Trophoblast cell (in vitro differentiated cells and primary cell): ENCODE measurements at regions not wholly inside any gene's neighbourhood (a gene's known extent, or its start where the extent isn't known, plus 50 kb on each side); places are given as distances from the start of the nearest gene placed in this dataset.

Experiments
- DNase-seq, 2 donors: peaks; one replicate each; pipeline ENCODE4 v3.0.0-alpha.2; 2016
- H2AFZ ChIP-seq: 2 replicates; pipeline ENCODE4 v1.6.1; 2013; ENCODE audit warnings: low read length, moderate library complexity, mild to moderate bottlenecking; ENCODE audit not compliant: insufficient read depth, poor library complexity
- H2AK5ac ChIP-seq: 2 replicates; pipeline ENCODE4 v1.6.1; 2013; ENCODE audit warnings: mild to moderate bottlenecking, low read length
- H2BK120ac ChIP-seq: 2 replicates; pipeline ENCODE4 v1.6.1; 2013; ENCODE audit warnings: low read length, mild to moderate bottlenecking, moderate library complexity; ENCODE audit not compliant: insufficient read depth, poor library complexity
- H2BK12ac ChIP-seq: 2 replicates; pipeline ENCODE4 v1.6.1; 2013; ENCODE audit warnings: mild to moderate bottlenecking, low read length, moderate library complexity
- H2BK5ac ChIP-seq: 2 replicates; pipeline ENCODE4 v1.6.1; 2013; ENCODE audit warnings: low read length, low read depth, moderate library complexity, mild to moderate bottlenecking; ENCODE audit not compliant: poor library complexity
- H3K14ac ChIP-seq: 2 replicates; pipeline ENCODE4 v1.6.1; 2013; ENCODE audit warnings: mild to moderate bottlenecking, low read length
- H3K18ac ChIP-seq: 2 replicates; pipeline ENCODE4 v1.6.1; 2013; ENCODE audit warnings: mild to moderate bottlenecking, low read length
- H3K23ac ChIP-seq: 2 replicates; pipeline ENCODE4 v1.6.1; 2013; ENCODE audit warnings: low read length
- H3K27ac ChIP-seq: 2 replicates; pipeline ENCODE4 v1.5.1; 2013; ENCODE audit warnings: low read depth, mild to moderate bottlenecking, inconsistent platforms, low read length, moderate library complexity
- H3K27me3 ChIP-seq: 2 replicates; pipeline ENCODE4 v1.6.1; 2013; ENCODE audit warnings: inconsistent platforms, mild to moderate bottlenecking, low read length, moderate library complexity; ENCODE audit not compliant: insufficient read depth
- H3K36me3 ChIP-seq, 2 experiments: 1 replicate in 1 of 2; 2 replicates in 1 of 2; pipeline ENCODE4 v1.6.1; 2013; ENCODE audit warnings: low read length in 2 of 2, mild to moderate bottlenecking in 2 of 2, moderate library complexity in 1 of 2; ENCODE audit not compliant: insufficient read depth in 2 of 2, control insufficient read depth in 1 of 2
- H3K4ac ChIP-seq: 2 replicates; pipeline ENCODE4 v1.6.1; 2013; ENCODE audit warnings: low read depth, mild to moderate bottlenecking, low read length, moderate library complexity
- H3K4me1 ChIP-seq, 2 experiments: 1 replicate in 1 of 2; 2 replicates in 1 of 2; pipeline ENCODE4 v1.6.1; 2013; ENCODE audit warnings: low read length in 2 of 2, mild to moderate bottlenecking in 2 of 2, moderate library complexity in 1 of 2; ENCODE audit not compliant: insufficient read depth in 2 of 2, control insufficient read depth in 1 of 2
- H3K4me2 ChIP-seq: 2 replicates; pipeline ENCODE4 v1.6.1; 2013; ENCODE audit warnings: inconsistent platforms, mild to moderate bottlenecking, low read length, moderate library complexity
- H3K4me3 ChIP-seq: 2 replicates; pipeline ENCODE4 v1.5.1; 2013; ENCODE audit warnings: mild to moderate bottlenecking, low read depth, low read length, inconsistent platforms
- H3K79me1 ChIP-seq: one replicate; pipeline ENCODE4 v1.6.1; 2013; ENCODE audit warnings: low read length
- H3K79me2 ChIP-seq: 2 replicates; pipeline ENCODE4 v1.6.1; 2013; ENCODE audit warnings: low read length, mild to moderate bottlenecking; ENCODE audit not compliant: control insufficient read depth, insufficient read depth, poor library complexity
- H3K9ac ChIP-seq: 2 replicates; pipeline ENCODE4 v1.6.1; 2013; ENCODE audit warnings: mild to moderate bottlenecking, low read length
- H3K9me3 ChIP-seq: 2 replicates; pipeline ENCODE4 v1.6.1; 2013; ENCODE audit warnings: low read depth, mild to moderate bottlenecking, control low read depth, inconsistent platforms, low read length; ENCODE audit not compliant: insufficient read depth
- H4K12ac ChIP-seq: 2 replicates; pipeline ENCODE4 v1.6.1; 2013; ENCODE audit warnings: low read depth, mild to moderate bottlenecking, low read length, moderate library complexity
- H4K8ac ChIP-seq: 2 replicates; pipeline ENCODE4 v1.6.1; 2013; ENCODE audit warnings: low read depth, mild to moderate bottlenecking, low read length, moderate library complexity
- H4K91ac ChIP-seq: one replicate; pipeline ENCODE4 v1.6.1; 2013; ENCODE audit warnings: low read depth, mild to moderate bottlenecking, low read length, moderate library complexity
- WGBS: extraction: QIAGEN DNeasy Blood & Tissue Kit; methylation state at CpG from one replicate; pipeline ENCODE4 v1.1.7; 2013; ENCODE audit warnings: missing lambda C conversion rate; ENCODE audit not compliant: insufficient read length, insufficient coverage; ENCODE audit errors: extremely low coverage; 5-methylcytosine and 5-hydroxymethylcytosine counted together

DNA sequence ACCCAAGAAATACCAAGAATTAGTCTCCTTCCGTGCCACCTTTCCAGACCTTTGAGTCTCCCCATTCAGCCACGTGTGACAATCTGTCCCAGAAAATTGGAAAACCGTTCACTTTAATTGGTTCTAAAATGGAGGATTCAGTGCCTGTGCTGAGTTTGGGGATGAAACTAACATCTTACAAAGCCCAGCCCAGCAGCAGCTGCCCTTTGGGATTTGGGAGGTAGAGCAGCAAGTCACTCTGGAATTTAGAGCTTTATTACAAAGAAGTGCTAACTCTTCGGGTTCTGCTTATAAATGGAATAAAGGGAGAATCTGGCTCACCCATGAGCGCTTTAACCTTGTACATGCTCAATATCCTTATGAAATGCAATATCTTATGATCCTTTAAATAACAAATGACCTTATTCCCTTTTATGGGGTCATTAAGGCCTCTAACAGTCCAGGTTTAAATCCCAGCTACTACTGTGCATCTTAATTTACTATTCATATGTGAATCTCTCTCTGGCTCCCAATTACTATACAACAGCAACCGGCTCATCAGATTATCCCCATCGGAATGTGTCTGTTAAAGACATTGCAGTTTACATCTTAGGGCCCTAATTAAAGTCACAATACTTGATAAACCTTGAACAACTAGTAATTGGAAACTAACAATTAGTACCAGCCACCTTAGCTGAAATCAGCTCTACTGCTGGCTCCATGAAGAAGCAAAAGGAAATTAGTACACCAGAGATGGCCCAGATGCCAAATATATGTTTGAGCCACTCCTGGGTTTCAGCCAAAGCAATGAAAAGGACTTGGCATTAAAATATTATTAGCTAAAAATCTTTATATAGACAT, 271.8 kb upstream of the SMARCA2 start:
- Histone ChIP-seq H2AK5ac (no peak overlapping the region), H2BK12ac (no peak overlapping the region), H3K9ac (no peak overlapping the region), H3K36me3 (no peaks in the 10 kb centered on the region), H3K4me2 (no peak overlapping the region), H4K91ac (no peak overlapping the region), H2BK5ac (no peak overlapping the region), H3K4me3 (no peak overlapping the region), H4K12ac (no peak overlapping the region), H3K18ac (no peak overlapping the region), H3K4me1 (no peaks in the 10 kb centered on the region), H3K23ac (no peak overlapping the region), H3K4ac (no peak overlapping the region), H3K79me1 (no peaks in the 10 kb centered on the region), H3K79me2 (no peaks in the 10 kb centered on the region), H2AFZ (no peak overlapping the region), H4K8ac (no peak overlapping the region), H3K14ac (no peak overlapping the region), H3K9me3 (no peaks in the 10 kb centered on the region), H3K27ac (no peak overlapping the region), H2BK120ac (no peak overlapping the region), H3K27me3 (no peaks in the 10 kb centered on the region)
- no peak for DNase-seq
- no CpG with 5 or more reads among the region's 7 CpGs for WGBS

DNA sequence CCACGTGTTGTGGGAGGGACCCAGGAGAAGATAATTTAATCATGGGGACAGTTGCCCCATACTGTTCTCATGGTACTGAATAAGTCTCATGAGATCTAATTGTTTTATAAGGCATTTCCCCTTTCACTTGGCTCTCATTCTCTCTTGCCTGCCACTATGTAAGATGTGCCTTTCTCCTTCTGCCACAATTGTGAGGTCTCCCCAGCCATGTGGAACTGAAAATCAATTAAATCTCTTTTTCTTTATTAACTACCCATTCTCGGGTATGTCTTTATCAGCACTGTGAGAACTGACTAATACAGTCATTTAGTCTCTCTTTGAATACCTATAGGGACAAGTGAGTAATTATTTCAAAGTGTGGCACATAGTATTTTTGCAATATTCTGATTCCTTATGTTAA, 269.2 kb upstream of the SMARCA2 start:
- no peak overlapping the region for H2BK5ac ChIP-seq
- no peak overlapping the region for H3K4ac ChIP-seq
- no peak overlapping the region for H2AK5ac ChIP-seq
- H3K9me3 ChIP-seq: peaks cover 6% of the 10 kb centered on the region
- H3K23ac ChIP-seq: no peak overlapping the region
- no peak overlapping the region for H3K9ac ChIP-seq
- H4K91ac ChIP-seq: no peak overlapping the region
- no peaks in the 10 kb centered on the region for H3K4me1 ChIP-seq
- no peaks in the 10 kb centered on the region for H3K79me2 ChIP-seq
- H3K18ac ChIP-seq: no peak overlapping the region
- H3K36me3 ChIP-seq: no peaks in the 10 kb centered on the region
- H3K27ac ChIP-seq: no peak overlapping the region
- H3K27me3 ChIP-seq: no peaks in the 10 kb centered on the region
- H4K12ac ChIP-seq: no peak overlapping the region
- H4K8ac ChIP-seq: no peak overlapping the region
- no peak overlapping the region for H2BK12ac ChIP-seq
- DNase-seq: no peak
- H3K4me2 ChIP-seq: no peak overlapping the region
- no peak overlapping the region for H3K4me3 ChIP-seq
- no peak overlapping the region for H2AFZ ChIP-seq
- H2BK120ac ChIP-seq: no peak overlapping the region
- no peaks in the 10 kb centered on the region for H3K79me1 ChIP-seq
- no peak overlapping the region for H3K14ac ChIP-seq
- no CpG with 5 or more reads among the region's 2 CpGs for WGBS

DNA sequence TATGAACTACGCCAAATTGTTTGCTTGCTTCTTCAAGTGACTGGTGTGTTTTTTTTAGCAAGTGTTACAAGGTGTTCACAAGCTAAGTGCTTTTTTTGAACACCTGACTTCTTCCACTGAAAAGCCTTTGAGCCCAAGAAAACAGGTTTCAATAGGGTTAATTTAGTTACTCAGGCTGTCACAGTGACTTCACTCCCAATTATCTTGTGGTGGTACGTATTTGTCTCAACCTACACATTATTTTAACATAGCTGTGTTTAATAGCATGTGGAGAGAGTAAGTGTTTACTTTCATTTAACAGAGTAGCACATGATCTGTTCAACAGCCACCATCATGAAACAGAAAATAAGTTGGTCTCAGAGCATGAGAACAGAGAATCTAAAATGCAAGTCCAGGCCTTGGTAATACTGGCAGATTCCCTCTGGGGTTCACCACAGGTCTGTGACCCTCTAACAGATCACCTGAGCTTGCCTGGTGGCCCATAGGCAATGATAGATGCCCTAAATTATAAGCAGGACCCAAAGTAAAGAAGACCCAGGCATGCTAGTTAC, 267.7 kb upstream of the SMARCA2 start:
- H3K4me2 ChIP-seq: no peak overlapping the region
- no peak overlapping the region for H3K14ac ChIP-seq

DNA sequence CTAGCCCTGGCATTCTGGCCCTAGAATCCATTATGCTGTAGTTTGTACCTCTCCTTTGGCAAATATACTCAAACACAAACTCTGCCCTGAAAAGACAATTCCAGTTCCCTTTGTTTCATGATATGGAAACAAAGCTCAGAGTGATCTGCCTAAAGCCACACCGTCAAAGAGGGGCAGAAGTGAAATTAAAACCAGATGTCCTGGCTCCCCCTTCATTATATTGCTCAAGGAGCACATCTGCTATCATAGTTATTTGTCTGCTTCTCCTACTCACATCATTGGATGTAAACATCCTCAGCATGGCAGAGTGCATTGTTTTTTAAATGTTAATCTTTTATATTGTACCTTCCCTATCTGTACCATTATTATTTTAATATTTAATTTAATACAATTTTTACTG, 266.7 kb upstream of the SMARCA2 start:
- H3K4me1 ChIP-seq: no peaks in the 10 kb centered on the region
- no peak overlapping the region for H3K27ac ChIP-seq
- no peak overlapping the region for H3K14ac ChIP-seq
- no peaks in the 10 kb centered on the region for H3K27me3 ChIP-seq
- no peaks in the 10 kb centered on the region for H3K36me3 ChIP-seq
- no peak overlapping the region for H4K91ac ChIP-seq
- no peak overlapping the region for H2AK5ac ChIP-seq
- H3K23ac ChIP-seq: no peak overlapping the region
- no peak overlapping the region for H2BK12ac ChIP-seq
- WGBS: no CpG with 5 or more reads among the region's 1 CpG
- H3K79me2 ChIP-seq: no peaks in the 10 kb centered on the region
- H4K8ac ChIP-seq: no peak overlapping the region
- no peak overlapping the region for H3K9ac ChIP-seq
- H3K9me3 ChIP-seq: peaks cover 6% of the 10 kb centered on the region
- DNase-seq: no peak
- H2BK5ac ChIP-seq: no peak overlapping the region
- no peak overlapping the region for H2BK120ac ChIP-seq
- H4K12ac ChIP-seq: no peak overlapping the region
- no peak overlapping the region for H2AFZ ChIP-seq
- H3K79me1 ChIP-seq: no peaks in the 10 kb centered on the region
- no peak overlapping the region for H3K18ac ChIP-seq
- H3K4me2 ChIP-seq: no peak overlapping the region
- H3K4ac ChIP-seq: no peak overlapping the region
- H3K4me3 ChIP-seq: no peak overlapping the region

More for the DNA sequence above, 267.7 kb upstream of the SMARCA2 start:
- Histone ChIP-seq H2BK12ac (no peak overlapping the region), H2BK120ac (no peak overlapping the region), H3K9me3 (peaks cover 6% of the 10 kb centered on the region), H3K79me2 (no peaks in the 10 kb centered on the region), H3K4ac (no peak overlapping the region), H3K79me1 (no peaks in the 10 kb centered on the region), H2AK5ac (no peak overlapping the region), H2BK5ac (no peak overlapping the region), H3K27me3 (no peaks in the 10 kb centered on the region), H4K91ac (no peak overlapping the region), H3K4me1 (no peaks in the 10 kb centered on the region), H4K12ac (no peak overlapping the region), H4K8ac (no peak overlapping the region), H3K23ac (no peak overlapping the region), H3K27ac (no peak overlapping the region), H3K4me3 (no peak overlapping the region), H3K36me3 (no peaks in the 10 kb centered on the region), H3K18ac (no peak overlapping the region), H3K9ac (no peak overlapping the region), H2AFZ (no peak overlapping the region)
- no peak for DNase-seq
- no CpG with 5 or more reads among the region's 2 CpGs for WGBS
